CD14-positive monocyte (primary cell): ENCODE measurements at regions not wholly inside any gene's neighbourhood (a gene's known extent, or its start where the extent isn't known, plus 50 kb on each side); places are given as distances from the start of the nearest gene placed in this dataset.

Experiments
- DNase-seq, 3 donors: peaks; one replicate each; pipeline ENCODE4 v3.0.0-alpha.2; 2011 to 2022
- H2AFZ ChIP-seq: 2 replicates; pipeline ENCODE4 v1.6.0; 2012; ENCODE audit warnings: mild to moderate bottlenecking, low read depth, low read length, inconsistent platforms; ENCODE audit not compliant: insufficient read depth, poor library complexity, severe bottlenecking
- H3K27ac ChIP-seq, 2 donors: 1 replicate in 1 of 2; 2 replicates in 1 of 2; pipeline ENCODE4 v1.5.1; 2012 to 2013; ENCODE audit warnings: low read length in 2 of 2, control low read depth in 1 of 2, inconsistent platforms in 1 of 2, low read depth in 1 of 2, mild to moderate bottlenecking in 1 of 2
- H3K27me3 ChIP-seq, 2 donors: one replicate each; pipeline versions ENCODE4 v1.6.0 to v1.6.1; 2011 to 2013; ENCODE audit warnings: low read length in 2 of 2; ENCODE audit not compliant: control insufficient read depth in 2 of 2, insufficient read depth in 2 of 2
- H3K36me3 ChIP-seq, 2 donors: replicated peaks in 1 of 2; 1 replicate in 1 of 2; 2 replicates in 1 of 2; pipeline versions ENCODE4 v1.5.1 to v1.6.1; 2012 to 2013; ENCODE audit warnings: low read length in 2 of 2, control low read depth in 1 of 2, inconsistent platforms in 1 of 2, mild to moderate bottlenecking in 1 of 2; ENCODE audit not compliant: insufficient read depth in 2 of 2, control insufficient read depth in 1 of 2
- H3K4me1 ChIP-seq, 2 donors: 1 replicate in 1 of 2; 2 replicates in 1 of 2; pipeline versions ENCODE4 v1.5.1 to v1.6.1; 2012 to 2013; ENCODE audit warnings: low read length in 2 of 2, control low read depth in 1 of 2, inconsistent platforms in 1 of 2, mild to moderate bottlenecking in 1 of 2, moderate library complexity in 1 of 2; ENCODE audit not compliant: insufficient read depth in 2 of 2, control insufficient read depth in 1 of 2
- H3K4me2 ChIP-seq: replicated peaks from 2 replicates; pipeline ENCODE3; 2012; ENCODE audit warnings: low read length, moderate library complexity, mild to moderate bottlenecking; ENCODE audit not compliant: poor library complexity, severe bottlenecking; ENCODE audit errors: extremely low read depth
- H3K4me3 ChIP-seq, 3 experiments: fragments of 200-600 bp in 1 of 3; sonication (generic) in 1 of 3; replicated peaks in 1 of 3; 1 replicate in 2 of 3; 2 replicates in 1 of 3; pipeline ENCODE4 v1.5.1; 2011 to 2013; ENCODE audit warnings: low read length in 3 of 3, mild to moderate bottlenecking in 3 of 3, control low read depth in 2 of 3, low read depth in 2 of 3, inconsistent platforms in 1 of 3, moderate library complexity in 1 of 3
- H3K79me2 ChIP-seq: 2 replicates; pipeline ENCODE4 v1.6.0; 2012; ENCODE audit warnings: mild to moderate bottlenecking, control low read depth, inconsistent platforms, low read length, moderate library complexity; ENCODE audit not compliant: insufficient read depth
- H3K9ac ChIP-seq: 2 replicates; pipeline ENCODE4 v1.6.0; 2017; ENCODE audit warnings: low read length, mild to moderate bottlenecking; ENCODE audit not compliant: insufficient read depth, poor library complexity, severe bottlenecking
- H3K9me3 ChIP-seq, 2 donors: replicated peaks in 1 of 2; 1 replicate in 1 of 2; 2 replicates in 1 of 2; pipeline versions ENCODE4 v1.5.1 to v1.6.1; 2012 to 2013; ENCODE audit warnings: low read length in 2 of 2, control low read depth in 1 of 2; ENCODE audit not compliant: control insufficient read depth in 1 of 2, insufficient read depth in 1 of 2
- H4K20me1 ChIP-seq: 2 replicates; pipeline ENCODE4 v1.6.0; 2012; ENCODE audit warnings: mild to moderate bottlenecking, low read length, control low read depth, moderate library complexity; ENCODE audit not compliant: insufficient read depth
- H3K27ac Mint-ChIP-seq, 7 donors: one replicate each; pipeline ENCODE4 v1.8.0; 2020; ENCODE audit warnings: mild to moderate bottlenecking in 7 of 7, mixed read lengths in 7 of 7, moderate library complexity in 6 of 7, inconsistent platforms in 2 of 7
- H3K27me3 Mint-ChIP-seq, 3 donors: one replicate each; pipeline ENCODE4 v1.8.0; 2021 to 2022; ENCODE audit warnings: low read depth in 3 of 3, mild to moderate bottlenecking in 3 of 3, mixed read lengths in 3 of 3, moderate library complexity in 3 of 3, inconsistent platforms in 1 of 3
- H3K36me3 Mint-ChIP-seq, 2 donors: one replicate each; pipeline ENCODE4 v1.8.0; 2020; ENCODE audit warnings: mixed read lengths in 2 of 2, inconsistent platforms in 1 of 2, mild to moderate bottlenecking in 1 of 2
- H3K4me1 Mint-ChIP-seq: one replicate; pipeline ENCODE4 v1.8.0; 2020; ENCODE audit warnings: mild to moderate bottlenecking, mixed read lengths
- H3K4me3 Mint-ChIP-seq, 2 donors: one replicate each; pipeline ENCODE4 v1.8.0; 2020; ENCODE audit warnings: mild to moderate bottlenecking in 2 of 2, mixed read lengths in 2 of 2, moderate library complexity in 1 of 2
- H3K9me3 Mint-ChIP-seq, 7 donors: one replicate each; pipeline ENCODE4 v1.8.0; 2020 to 2022; ENCODE audit warnings: mixed read lengths in 7 of 7, mild to moderate bottlenecking in 6 of 7, moderate library complexity in 6 of 7, inconsistent platforms in 2 of 7
- WGBS: methylation state at CpG from one replicate; pipeline ENCODE4 v1.1.5; 2013; ENCODE audit warnings: missing lambda C conversion rate; ENCODE audit not compliant: insufficient coverage; 5-methylcytosine and 5-hydroxymethylcytosine counted together
- intact Hi-C, 2 donors: fragments of 100-400 bp; cut with micrococcal nuclease; formaldehyde crosslinking; loops; one replicate each; pipeline versions ENCODE4 v1.15.0 to v1.15.1; 2023
- TF ChIP-seq, protein P1 (sequence below): fragments of 200-600 bp; IDR thresholded peaks from one replicate; pipeline ENCODE4 v1.8.0; 2022; ENCODE audit warnings: antibody characterized with exemption, mild to moderate bottlenecking

DNA sequence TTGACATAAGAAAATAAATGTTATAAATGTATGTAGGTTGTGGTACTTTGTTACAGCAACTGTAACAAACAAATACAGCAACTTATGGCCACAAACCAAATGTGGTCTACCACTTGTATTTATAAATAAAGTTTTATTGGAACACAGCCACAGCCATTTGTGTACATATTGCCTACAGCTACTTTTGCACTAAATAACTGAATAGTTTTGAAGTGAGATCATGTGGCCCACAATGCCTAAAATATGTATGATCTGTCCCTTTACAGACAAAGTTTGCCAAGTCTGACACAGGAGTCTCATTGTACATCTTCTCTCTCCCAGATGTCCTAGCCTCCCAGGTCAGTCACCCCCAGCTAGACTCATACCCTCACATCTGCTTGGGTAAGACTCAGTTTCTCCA, 283.6 kb upstream of the PRDM9 start:
- no peak overlapping the region for H3K27ac Mint-ChIP-seq
- H3K36me3 Mint-ChIP-seq, result no peaks in the 10 kb centered on the region
- H3K9me3 Mint-ChIP-seq, result peaks cover 0 to 4% (median 2%) of the 10 kb centered on the region in 7 donors

DNA sequence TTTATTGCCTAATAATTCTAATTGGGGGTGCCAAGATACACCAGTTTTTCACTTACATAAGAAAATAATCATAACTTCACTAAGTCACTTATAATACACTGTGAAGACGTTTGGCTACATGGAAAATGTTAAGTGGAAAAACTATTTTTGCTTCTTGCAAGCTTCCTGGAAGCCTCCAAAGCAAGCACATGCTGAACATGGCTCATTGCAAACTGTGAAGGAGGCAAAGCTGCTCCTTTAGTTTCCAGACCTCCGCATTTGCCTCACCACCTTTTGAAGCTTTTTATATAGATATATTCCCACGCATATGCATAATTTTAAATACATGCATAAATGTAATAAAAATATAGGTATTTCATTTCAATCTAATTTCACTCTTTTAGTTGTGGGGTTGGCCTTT, 285.6 kb upstream of the PRDM9 start:
- TF ChIP-seq, protein P1, sequence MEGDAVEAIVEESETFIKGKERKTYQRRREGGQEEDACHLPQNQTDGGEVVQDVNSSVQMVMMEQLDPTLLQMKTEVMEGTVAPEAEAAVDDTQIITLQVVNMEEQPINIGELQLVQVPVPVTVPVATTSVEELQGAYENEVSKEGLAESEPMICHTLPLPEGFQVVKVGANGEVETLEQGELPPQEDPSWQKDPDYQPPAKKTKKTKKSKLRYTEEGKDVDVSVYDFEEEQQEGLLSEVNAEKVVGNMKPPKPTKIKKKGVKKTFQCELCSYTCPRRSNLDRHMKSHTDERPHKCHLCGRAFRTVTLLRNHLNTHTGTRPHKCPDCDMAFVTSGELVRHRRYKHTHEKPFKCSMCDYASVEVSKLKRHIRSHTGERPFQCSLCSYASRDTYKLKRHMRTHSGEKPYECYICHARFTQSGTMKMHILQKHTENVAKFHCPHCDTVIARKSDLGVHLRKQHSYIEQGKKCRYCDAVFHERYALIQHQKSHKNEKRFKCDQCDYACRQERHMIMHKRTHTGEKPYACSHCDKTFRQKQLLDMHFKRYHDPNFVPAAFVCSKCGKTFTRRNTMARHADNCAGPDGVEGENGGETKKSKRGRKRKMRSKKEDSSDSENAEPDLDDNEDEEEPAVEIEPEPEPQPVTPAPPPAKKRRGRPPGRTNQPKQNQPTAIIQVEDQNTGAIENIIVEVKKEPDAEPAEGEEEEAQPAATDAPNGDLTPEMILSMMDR, result no peak
- Histone ChIP-seq H2AFZ (no peak overlapping the region), H3K4me1 (no peaks in the 10 kb centered on the region), H3K27me3 (no peaks in the 10 kb centered on the region), H3K4me2 (no peak overlapping the region), H4K20me1 (no peaks in the 10 kb centered on the region), H3K79me2 (no peaks in the 10 kb centered on the region), H3K36me3 (no peaks in the 10 kb centered on the region), H3K9me3 (no peaks in the 10 kb centered on the region), H3K27ac (no peak overlapping the region), H3K4me3 (no peak overlapping the region), H3K9ac (no peak overlapping the region)
- Mint-ChIP-seq H3K27ac (no peak overlapping the region), H3K36me3 (no peaks in the 10 kb centered on the region), H3K9me3 (peaks cover 0 to 4% (median 2%) of the 10 kb centered on the region in 7 donors), H3K4me3 (no peak overlapping the region), H3K4me1 (no peaks in the 10 kb centered on the region), H3K27me3 (peaks cover 0 to 3% (median 1%) of the 10 kb centered on the region in 3 donors)
- WGBS, result no CpG with 5 or more reads among the region's 3 CpGs
- intact Hi-C loops, result no loop called here
- no peak for DNase-seq

More for the DNA sequence above, 283.6 kb upstream of the PRDM9 start:
- Histone ChIP-seq H4K20me1 (no peaks in the 10 kb centered on the region), H3K27me3 (no peaks in the 10 kb centered on the region), H3K36me3 (no peaks in the 10 kb centered on the region), H3K9ac (no peak overlapping the region), H2AFZ (no peak overlapping the region), H3K4me1 (no peaks in the 10 kb centered on the region), H3K9me3 (no peaks in the 10 kb centered on the region), H3K4me2 (no peak overlapping the region), H3K79me2 (no peaks in the 10 kb centered on the region), H3K4me3 (no peak overlapping the region), H3K27ac (no peak overlapping the region)
- intact Hi-C loops, result no loop called here
- TF ChIP-seq, protein P1, result no peak
- Mint-ChIP-seq H3K4me3 (no peak overlapping the region), H3K27me3 (peaks cover 0 to 3% (median 1%) of the 10 kb centered on the region in 3 donors), H3K4me1 (no peaks in the 10 kb centered on the region)
- DNase-seq, result no peak
